H9 (cell line): ENCODE measurements at regions not wholly inside any gene's neighbourhood (a gene's known extent, or its start where the extent isn't known, plus 50 kb on each side); places are given as distances from the start of the nearest gene placed in this dataset.

ENCODE experiments used
- DNase-seq: peaks from one replicate; pipeline ENCODE4 v3.0.0-alpha.2; 2017
- H2AFZ ChIP-seq: one replicate; pipeline ENCODE4 v1.6.1; 2013; ENCODE audit warnings: mild to moderate bottlenecking, low read length, control low read depth, moderate library complexity
- H2AK5ac ChIP-seq: 2 replicates; pipeline ENCODE4 v1.6.1; 2013; ENCODE audit warnings: low read length, control low read depth, mixed read lengths; ENCODE audit not compliant: insufficient read length
- H2BK120ac ChIP-seq: one replicate; pipeline ENCODE4 v1.6.1; 2013; ENCODE audit warnings: low read depth, mild to moderate bottlenecking, low read length, control low read depth, inconsistent platforms; ENCODE audit not compliant: poor library complexity, severe bottlenecking
- H2BK12ac ChIP-seq: 2 replicates; pipeline ENCODE4 v1.6.1; 2013; ENCODE audit warnings: low read length, control low read depth, mixed read lengths, low read depth; ENCODE audit not compliant: insufficient read length
- H2BK15ac ChIP-seq: 2 replicates; pipeline ENCODE4 v1.6.1; 2013; ENCODE audit warnings: low read depth, low read length, control low read depth
- H2BK20ac ChIP-seq: one replicate; pipeline ENCODE4 v1.6.1; 2013; ENCODE audit warnings: low read depth, mild to moderate bottlenecking, low read length, control low read depth, inconsistent platforms; ENCODE audit not compliant: poor library complexity, severe bottlenecking
- H2BK5ac ChIP-seq: 2 replicates; pipeline ENCODE4 v1.6.1; 2013; ENCODE audit warnings: low read length, control low read depth, mixed read lengths; ENCODE audit not compliant: insufficient read length
- H3K14ac ChIP-seq: 2 replicates; pipeline ENCODE4 v1.6.1; 2013; ENCODE audit warnings: low read length, control low read depth; ENCODE audit not compliant: insufficient read depth
- H3K18ac ChIP-seq: 2 replicates; pipeline ENCODE4 v1.6.1; 2013; ENCODE audit warnings: low read depth, mild to moderate bottlenecking, mixed read lengths, low read length, control low read depth; ENCODE audit not compliant: insufficient read length
- H3K23ac ChIP-seq: 2 replicates; pipeline ENCODE4 v1.6.1; 2013; ENCODE audit warnings: low read length, control low read depth, mixed read lengths, low read depth; ENCODE audit not compliant: insufficient read length
- H3K23me2 ChIP-seq: 2 replicates; pipeline ENCODE4 v1.6.1; 2013; ENCODE audit warnings: low read depth, mild to moderate bottlenecking, mixed read lengths, low read length, control low read depth; ENCODE audit not compliant: insufficient read length, poor library complexity, severe bottlenecking
- H3K27ac ChIP-seq: 2 replicates; pipeline ENCODE4 v1.5.1; 2013; ENCODE audit warnings: low read length, control low read depth, mixed read lengths, low read depth; ENCODE audit not compliant: insufficient read length
- H3K27me3 ChIP-seq: 2 replicates; pipeline ENCODE4 v1.6.1; 2013; ENCODE audit warnings: low read length, control low read depth, inconsistent platforms; ENCODE audit not compliant: insufficient read depth
- H3K4ac ChIP-seq: 2 replicates; pipeline ENCODE4 v1.6.1; 2013; ENCODE audit warnings: low read depth, mild to moderate bottlenecking, control low read depth, inconsistent platforms, low read length, moderate library complexity
- H3K4me1 ChIP-seq: 2 replicates; pipeline ENCODE4 v1.6.1; 2013; ENCODE audit warnings: low read length, control low read depth, inconsistent platforms; ENCODE audit not compliant: insufficient read depth
- H3K4me2 ChIP-seq: 2 replicates; pipeline ENCODE4 v1.6.1; 2013; ENCODE audit warnings: low read length, control low read depth, mixed read lengths; ENCODE audit not compliant: insufficient read length, insufficient read depth
- H3K56ac ChIP-seq: 2 replicates; pipeline ENCODE4 v1.6.1; 2013; ENCODE audit warnings: low read depth, mild to moderate bottlenecking, mixed read lengths, low read length, control low read depth; ENCODE audit not compliant: insufficient read length
- H3K79me1 ChIP-seq: 2 replicates; pipeline ENCODE4 v1.6.1; 2013; ENCODE audit warnings: low read depth, mild to moderate bottlenecking, moderate library complexity, low read length, control low read depth, inconsistent platforms; ENCODE audit not compliant: insufficient read depth, poor library complexity, severe bottlenecking
- H3K79me2 ChIP-seq: 2 replicates; pipeline ENCODE4 v1.6.1; 2013; ENCODE audit warnings: low read length, control low read depth, inconsistent platforms; ENCODE audit not compliant: insufficient read depth
- H3K9ac ChIP-seq: 2 replicates; pipeline ENCODE4 v1.6.1; 2013; ENCODE audit warnings: low read length, control low read depth, mixed read lengths; ENCODE audit not compliant: insufficient read length; ENCODE audit errors: extremely low read depth
- H3K9me3 ChIP-seq: one replicate; pipeline ENCODE4 v1.6.1; 2013; ENCODE audit warnings: low read depth, low read length, inconsistent platforms; ENCODE audit not compliant: control insufficient read depth
- H3T11ph ChIP-seq: one replicate; pipeline ENCODE4 v1.6.1; 2013; ENCODE audit warnings: mild to moderate bottlenecking, low read length, control low read depth, inconsistent platforms
- H4K20me1 ChIP-seq: one replicate; pipeline ENCODE4 v1.6.1; 2013; ENCODE audit not compliant: control insufficient read depth, insufficient read length, insufficient read depth
- H4K5ac ChIP-seq: 2 replicates; pipeline ENCODE4 v1.6.1; 2013; ENCODE audit warnings: low read depth, mild to moderate bottlenecking, mixed read lengths, low read length, control low read depth; ENCODE audit not compliant: insufficient read length
- H4K8ac ChIP-seq: replicated peaks from 2 replicates; pipeline ENCODE4 v1.6.1; 2013; ENCODE audit warnings: low read length, control low read depth, mixed read lengths, low read depth; ENCODE audit not compliant: insufficient read length
- H4K91ac ChIP-seq: 2 replicates; pipeline ENCODE4 v1.6.1; 2013; ENCODE audit warnings: low read depth, mild to moderate bottlenecking, moderate library complexity, mixed read lengths, low read length, control low read depth; ENCODE audit not compliant: insufficient read length
- H3K27ac Mint-ChIP-seq, 3 experiments: 2 replicates in 2 of 3; 3 replicates in 1 of 3; pipeline ENCODE4 v1.8.0; 2020 to 2021; ENCODE audit warnings: mixed read lengths in 3 of 3, mild to moderate bottlenecking in 1 of 3, moderate library complexity in 1 of 3
- H3K27me3 Mint-ChIP-seq: 2 replicates; pipeline ENCODE4 v1.8.0; 2021; ENCODE audit warnings: low read depth, mild to moderate bottlenecking, moderate library complexity, mixed read lengths
- H3K36me3 Mint-ChIP-seq, 3 experiments: 2 replicates in 2 of 3; 3 replicates in 1 of 3; pipeline ENCODE4 v1.8.0; 2020 to 2021; ENCODE audit warnings: low read depth in 3 of 3, mixed read lengths in 3 of 3; ENCODE audit not compliant: insufficient read depth in 1 of 3
- H3K4me1 Mint-ChIP-seq, 2 experiments: 2 replicates each; pipeline ENCODE4 v1.8.0; 2020; ENCODE audit warnings: mixed read lengths in 2 of 2
- H3K4me3 Mint-ChIP-seq, 2 experiments: 2 replicates in 1 of 2; 3 replicates in 1 of 2; pipeline ENCODE4 v1.8.0; 2020 to 2021; ENCODE audit warnings: mild to moderate bottlenecking in 2 of 2, mixed read lengths in 2 of 2, moderate library complexity in 1 of 2
- H3K9me3 Mint-ChIP-seq, 2 experiments: 2 replicates in 1 of 2; 3 replicates in 1 of 2; pipeline ENCODE4 v1.8.0; 2020; ENCODE audit warnings: mild to moderate bottlenecking in 2 of 2, mixed read lengths in 2 of 2, moderate library complexity in 1 of 2
- CTCF ChIP-seq: fragments of 200-600 bp; sonication (generic); conservative IDR thresholded peaks from 3 replicates; pipeline ENCODE4 v1.8.0; 2021; ENCODE audit warnings: antibody characterized with exemption, mild to moderate bottlenecking
- WGBS: extraction: QIAGEN DNeasy Blood & Tissue Kit; methylation state at CpG from one replicate; pipeline ENCODE4 v1.1.7; 2013; ENCODE audit warnings: missing lambda C conversion rate, low lambda C conversion rate, mixed read lengths; ENCODE audit not compliant: insufficient read length; ENCODE audit errors: extremely low coverage; 5-methylcytosine and 5-hydroxymethylcytosine counted together

- no peaks in the 10 kb centered on the region for H3K79me2 ChIP-seq
- H3K9me3 Mint-ChIP-seq = peaks cover 99% of the 10 kb centered on the region in 2 experiments
- no peak for TF ChIP-seq CTCF
- no peak overlapping the region for H4K91ac ChIP-seq
- no peak overlapping the region for H2BK12ac ChIP-seq
- no peak overlapping the region for H3K9ac ChIP-seq
- H2BK5ac ChIP-seq = no peak overlapping the region
- no peaks in the 10 kb centered on the region for H4K20me1 ChIP-seq
- peaks cover 79% of the 10 kb centered on the region for H3K9me3 ChIP-seq
- no peak overlapping the region for H3K27ac Mint-ChIP-seq
- H3K23ac ChIP-seq = no peak overlapping the region
- no peak overlapping the region for H3K14ac ChIP-seq
- no CpG with 5 or more reads among the region's 5 CpGs for WGBS
- H3K27ac ChIP-seq = no peak overlapping the region
- no peak overlapping the region for H2BK120ac ChIP-seq
- no peak overlapping the region for H4K8ac ChIP-seq
- no peak overlapping the region for H2BK20ac ChIP-seq
- no peak overlapping the region for H3K4ac ChIP-seq
- H2AK5ac ChIP-seq = no peak overlapping the region
- no peak overlapping the region for H4K5ac ChIP-seq
- no peak overlapping the region for H3T11ph ChIP-seq
- no peak overlapping the region for H3K56ac ChIP-seq
- no peak overlapping the region for H2AFZ ChIP-seq
- no peaks in the 10 kb centered on the region for H3K23me2 ChIP-seq
- no peak overlapping the region for H3K4me2 ChIP-seq
- no peak for DNase-seq
- H3K27me3 ChIP-seq = no peaks in the 10 kb centered on the region
- no peaks in the 10 kb centered on the region for H3K4me1 Mint-ChIP-seq
- peaks cover 38 to 64% (median 42%) of the 10 kb centered on the region in 3 experiments for H3K36me3 Mint-ChIP-seq
- H3K4me3 Mint-ChIP-seq = no peak overlapping the region
- H3K27me3 Mint-ChIP-seq = peaks cover 4% of the 10 kb centered on the region
- no peaks in the 10 kb centered on the region for H3K79me1 ChIP-seq
- no peak overlapping the region for H3K18ac ChIP-seq
- H2BK15ac ChIP-seq = no peak overlapping the region
- H3K4me1 ChIP-seq = no peaks in the 10 kb centered on the region
Measured at GRCh38 chr7:63072806-63073205, 925.8 kb upstream of the ZNF722 start.
